ENCODE measurements at regions not wholly inside any gene's neighbourhood (a gene's known extent, or its start where the extent isn't known, plus 50 kb on each side); places are given as distances from the start of the nearest gene placed in this dataset.

GRCh38 chr4:160947653-160948052, 1216.1 kb downstream of the FSTL5 start:
- no peak for TF ChIP-seq EZH2 (IDR thresholded peaks at IDR 0.05; ENCODE audit: insufficient read depth, low read length)
- TF ChIP-seq CTCF (IDR thresholded peaks at IDR 0.05; ENCODE audit: insufficient read depth, low read depth, low read length): no peak
